Epidermal melanocyte (primary cell): ENCODE measurements at regions not wholly inside any gene's neighbourhood (a gene's known extent, or its start where the extent isn't known, plus 50 kb on each side); places are given as distances from the start of the nearest gene placed in this dataset.
A peak's percentile ranks its signal among the peaks of the same experiment; 100 is the strongest.
"Not testable (repeated sequence)": the region's sequence is repeated elsewhere in the genome, so short reads cannot be mapped to it uniquely, and the experiment has no call there.

Source experiments
- DNase-seq: peaks from one replicate; pipeline ENCODE4 v3.0.0; 2011; ENCODE audit warnings: low spot score; ENCODE audit not compliant: insufficient read length

DNA sequence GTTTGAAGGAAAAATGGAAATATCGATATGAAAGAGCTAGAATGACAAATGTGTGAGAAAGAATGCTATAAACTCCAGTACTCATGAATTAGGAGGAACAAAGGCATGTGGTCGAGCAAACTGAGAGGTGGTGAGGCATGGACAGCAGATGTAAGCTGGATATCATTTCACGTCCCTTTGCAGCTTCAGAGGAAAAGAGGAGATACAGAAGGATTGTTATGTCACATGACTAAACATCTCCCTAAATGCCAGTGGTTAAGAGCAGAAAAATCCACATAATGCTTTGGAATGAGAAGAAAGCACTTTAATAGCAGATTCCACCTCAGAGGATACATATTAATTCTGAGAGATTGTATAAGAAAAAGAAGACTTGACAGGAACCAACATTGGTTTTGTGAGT lies 248.7 kb downstream of the ZIC4 start:
- no peak for DNase-seq

DNA sequence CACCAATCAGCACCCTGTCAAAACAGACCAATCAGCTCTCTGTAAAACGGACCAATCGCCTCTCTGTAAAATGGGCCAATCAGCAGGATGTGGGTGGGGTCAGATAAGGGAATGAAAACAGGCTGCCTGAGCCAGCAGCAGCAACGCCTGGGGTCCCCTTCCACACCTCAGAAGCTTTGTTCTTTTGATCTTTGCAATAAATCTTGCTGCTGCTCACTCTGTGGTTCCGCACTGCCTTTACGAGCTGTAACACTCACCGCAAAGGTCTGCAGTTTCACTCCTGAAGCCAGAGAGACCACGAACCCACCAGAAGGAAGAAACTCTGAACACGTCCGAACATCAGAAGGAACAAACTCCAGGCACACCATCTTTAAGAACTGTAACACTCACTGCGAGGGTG lies 251.4 kb downstream of the ZIC4 start:
- not testable (repeated sequence) for DNase-seq

DNA sequence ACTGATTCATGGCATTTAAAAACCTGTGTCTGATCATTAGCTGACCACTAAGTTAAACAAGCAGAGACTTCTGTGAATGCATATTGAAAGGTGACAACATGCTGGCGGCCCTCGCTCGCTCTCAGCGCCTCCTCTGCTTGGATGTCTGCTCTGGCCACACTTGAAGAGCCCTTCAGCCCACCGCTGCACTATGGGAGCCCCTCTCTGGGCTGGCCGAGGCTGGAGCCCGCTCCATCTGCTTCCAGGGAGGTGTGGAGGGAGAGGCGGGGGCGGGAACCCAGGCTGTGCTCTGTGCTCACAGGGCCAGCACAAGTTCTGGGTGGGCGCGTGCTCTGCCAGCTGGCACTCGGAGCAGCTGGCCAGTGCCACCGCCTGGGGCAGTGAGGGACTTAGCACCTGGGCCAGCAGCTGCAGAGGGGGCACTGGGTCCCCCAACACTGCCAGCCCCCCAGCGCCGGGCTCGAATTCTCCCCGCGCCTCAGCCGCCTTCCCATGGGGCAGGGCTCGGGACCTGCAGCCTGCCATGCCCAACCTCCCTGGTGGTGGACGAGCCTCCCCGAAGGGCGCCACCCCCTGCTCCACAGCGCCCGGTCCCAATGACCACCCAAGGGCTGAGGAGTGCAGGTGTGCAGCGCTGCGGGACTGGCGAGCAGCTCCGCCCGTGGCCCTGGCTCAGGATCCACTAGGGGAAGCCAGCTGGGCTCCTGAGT lies 252.4 kb downstream of the ZIC4 start:
- no peak for DNase-seq

DNA sequence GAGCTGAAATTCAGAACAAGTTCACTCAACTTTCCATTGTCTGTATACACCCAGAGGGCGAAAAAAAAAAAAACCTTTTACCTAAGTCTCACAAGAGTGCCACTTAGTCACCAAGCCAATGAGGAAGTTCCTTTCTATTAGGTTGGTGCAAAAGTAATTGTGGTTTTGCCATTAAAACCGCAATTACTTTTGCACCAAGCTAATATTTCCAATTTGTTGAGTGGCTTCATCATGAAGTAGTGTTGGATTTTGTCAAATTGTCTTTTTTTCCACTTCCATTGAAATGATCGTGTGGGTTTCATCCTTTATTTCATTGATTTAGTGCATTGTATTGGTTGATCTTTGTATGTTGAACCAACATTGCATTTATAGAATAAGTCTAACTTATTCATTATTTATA lies 253.9 kb downstream of the ZIC4 start:
- DNase-seq = no peak

DNA sequence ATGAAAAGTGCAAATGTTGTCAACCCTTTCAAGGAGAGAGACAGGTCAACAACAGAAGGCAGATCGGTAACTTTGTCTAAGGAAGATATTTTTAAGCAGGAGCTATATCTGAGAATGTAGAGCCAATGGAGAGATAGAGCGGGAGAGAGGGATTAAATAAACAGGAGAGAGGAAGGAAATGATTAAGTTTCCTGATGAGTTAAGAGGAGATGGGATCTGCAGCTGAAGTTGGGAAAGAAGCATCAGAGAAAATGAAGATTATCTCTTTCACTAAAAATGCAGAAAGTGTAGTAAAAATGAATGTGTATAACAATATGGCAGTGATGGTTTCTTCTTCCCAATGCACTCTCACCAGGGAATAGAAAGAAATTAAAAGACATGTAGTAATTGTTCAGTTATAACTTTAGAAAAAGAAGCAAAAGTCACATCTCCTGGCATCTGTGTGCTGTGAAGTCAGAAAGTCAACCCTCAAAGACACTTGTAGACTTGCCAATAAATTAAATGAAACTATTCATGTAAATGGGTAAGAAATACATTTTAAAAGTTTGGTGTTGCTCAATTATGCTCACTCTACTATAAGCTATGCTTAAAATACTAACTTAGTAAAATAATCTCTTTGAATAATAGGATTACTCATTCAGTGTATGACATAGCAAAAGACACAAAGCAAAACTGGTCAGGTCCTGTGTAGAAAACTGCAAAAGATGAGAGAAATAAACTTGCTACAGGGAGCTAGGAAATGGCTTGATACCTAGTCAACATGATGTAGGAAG lies 264.6 kb downstream of the ZIC4 start:
- no peak for DNase-seq

DNA sequence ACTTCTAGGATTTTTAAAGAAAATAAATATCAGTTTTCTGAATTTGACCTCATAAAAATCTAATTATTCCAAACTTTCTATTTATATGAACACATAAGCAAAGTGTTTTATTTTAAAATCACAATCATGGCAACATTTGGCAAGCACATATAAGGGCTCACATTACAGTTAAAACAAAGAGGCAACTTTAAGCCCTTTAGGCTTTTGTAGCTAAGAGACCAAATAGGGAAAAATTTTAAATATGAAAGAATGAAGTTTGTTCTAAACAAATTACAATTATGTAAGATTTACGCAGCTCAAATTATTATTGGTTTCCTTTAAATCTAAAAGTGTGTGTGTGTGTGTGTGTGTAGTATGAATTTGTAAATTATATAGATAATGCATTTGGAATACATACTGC lies 267.0 kb downstream of the ZIC4 start:
- DNase-seq = no peak

DNA sequence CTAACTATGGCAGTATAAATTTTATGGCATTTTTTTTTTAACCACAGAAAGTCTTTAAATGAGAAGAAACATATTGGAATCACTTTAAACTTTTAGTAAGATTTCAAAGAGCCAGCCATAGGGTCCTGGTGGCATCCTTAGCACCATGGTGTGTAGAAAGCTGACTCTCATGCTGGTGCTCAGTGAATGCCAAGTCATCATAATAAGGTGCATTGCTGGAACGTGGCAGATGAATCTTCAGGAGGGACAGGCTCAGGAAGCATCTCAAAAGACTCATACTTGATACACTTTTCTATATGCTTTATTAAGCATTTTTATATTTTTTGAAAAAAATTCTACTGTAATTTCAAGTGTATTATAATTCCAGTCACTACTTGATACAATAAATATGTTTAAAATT lies 274.2 kb downstream of the ZIC4 start:
- no peak for DNase-seq

DNA sequence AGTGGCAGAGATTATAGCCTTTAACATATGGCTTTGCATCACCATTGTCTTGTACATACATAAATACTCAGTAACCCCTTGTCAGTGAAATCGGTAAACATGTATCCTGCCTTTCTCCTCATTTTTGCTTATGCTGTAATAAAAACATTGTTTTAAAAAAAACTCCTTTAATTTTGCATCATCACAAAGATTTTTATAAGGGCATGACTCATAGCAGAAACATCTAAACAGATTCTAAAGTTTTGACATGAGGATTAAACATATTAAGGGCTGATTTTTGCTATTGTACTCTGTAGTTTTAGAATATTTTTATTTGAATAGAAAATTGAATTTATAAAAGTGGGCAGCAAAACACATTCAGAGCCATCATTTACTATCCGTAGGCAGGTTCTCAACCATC lies 275.9 kb downstream of the ZIC4 start:
- no peak for DNase-seq

DNA sequence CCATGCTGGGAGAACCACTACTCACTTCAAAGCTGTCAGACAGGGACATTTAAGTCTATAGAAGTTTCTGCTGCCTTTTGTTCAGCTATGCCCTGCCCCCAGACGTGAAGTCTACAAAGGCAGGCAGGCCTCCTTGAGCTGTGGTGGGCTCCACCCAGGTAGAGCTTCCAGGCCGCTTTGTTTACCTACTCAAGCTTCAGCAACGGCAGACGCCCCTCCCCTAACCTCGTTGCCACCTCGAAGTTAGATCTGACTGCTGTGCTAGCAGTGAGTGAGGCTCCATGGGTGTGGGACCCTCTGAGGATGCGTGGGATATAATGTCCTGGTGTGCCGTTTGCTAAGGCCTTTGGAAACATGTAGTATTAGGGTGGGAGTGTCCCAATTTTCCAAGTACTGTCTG lies 276.7 kb downstream of the ZIC4 start:
- DNase-seq = no peak

DNA sequence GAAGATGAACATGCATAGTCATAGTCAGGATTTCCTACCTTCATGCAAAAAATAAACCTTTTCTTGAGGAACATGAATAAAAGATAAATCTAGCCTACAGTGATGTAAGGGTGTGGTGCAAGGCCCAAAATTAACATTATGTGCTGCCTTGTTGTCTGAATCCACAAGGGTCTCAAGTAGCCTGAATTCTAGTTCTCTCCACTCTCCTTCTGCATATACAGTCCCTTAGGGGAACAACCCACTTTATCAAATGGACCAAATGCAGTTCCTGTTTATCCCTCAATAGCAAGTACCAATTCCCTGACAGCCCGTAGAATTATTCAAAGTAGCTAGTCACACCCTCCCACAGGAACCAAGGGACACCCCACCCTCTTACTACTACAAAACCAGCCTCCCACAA lies 284.0 kb downstream of the ZIC4 start:
- DNase-seq = no peak

DNA sequence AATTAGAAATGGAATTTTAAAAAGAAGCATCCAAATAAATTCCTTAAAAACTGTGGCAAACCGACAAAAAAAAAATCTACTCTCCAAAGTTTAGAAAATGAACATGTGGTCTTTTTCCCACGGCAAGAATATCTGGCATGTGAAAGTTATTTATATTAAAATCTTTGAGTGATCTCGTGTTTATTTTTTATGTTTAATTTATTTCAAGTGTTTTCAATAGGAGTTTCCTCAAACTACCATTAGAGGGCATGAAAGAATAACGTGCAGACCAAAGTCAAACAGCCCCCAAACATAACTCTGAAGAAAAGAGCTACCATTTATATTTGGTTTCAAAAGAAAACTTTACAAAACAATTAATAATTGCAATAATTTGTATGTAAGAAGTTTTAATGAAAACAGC lies 286.4 kb downstream of the ZIC4 start:
- no peak for DNase-seq

DNA sequence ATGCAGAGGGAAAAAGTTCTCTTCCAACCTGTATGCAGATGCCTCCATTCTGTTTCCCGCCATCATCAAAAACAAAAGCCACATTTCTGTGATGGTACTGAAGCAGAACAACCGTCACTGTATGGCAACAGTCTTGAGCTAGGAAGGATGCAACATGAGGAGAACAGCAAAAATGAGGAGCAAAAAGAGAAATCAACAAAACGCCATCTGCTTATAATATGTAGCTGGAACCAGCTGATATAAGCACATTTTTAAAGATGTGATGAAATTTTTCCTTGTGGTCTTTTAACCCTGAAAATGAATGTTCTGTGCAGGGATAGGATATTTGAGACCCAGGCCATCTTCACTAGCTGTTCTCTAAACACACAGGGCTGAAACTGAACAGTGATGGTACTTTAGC lies 287.0 kb downstream of the ZIC4 start:
- no peak for DNase-seq

DNA sequence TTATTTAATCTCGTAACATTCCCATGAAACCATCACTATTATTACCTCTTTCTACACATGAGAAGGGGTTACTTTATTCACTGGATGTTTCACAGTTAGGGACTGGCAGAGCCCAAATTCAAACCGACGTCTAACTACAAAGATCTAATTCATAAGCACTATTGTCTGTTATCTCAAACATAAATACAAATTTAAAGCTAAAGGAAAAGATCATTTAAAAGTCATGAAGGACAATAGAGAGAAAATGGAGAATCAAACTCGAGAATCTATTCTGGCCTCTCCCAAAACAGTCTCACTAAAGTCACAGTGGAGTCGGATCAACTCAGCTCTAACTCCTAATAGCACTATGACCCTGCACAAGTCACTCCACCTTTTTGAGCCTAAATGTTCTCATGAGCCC lies 287.7 kb downstream of the ZIC4 start:
- no peak for DNase-seq

DNA sequence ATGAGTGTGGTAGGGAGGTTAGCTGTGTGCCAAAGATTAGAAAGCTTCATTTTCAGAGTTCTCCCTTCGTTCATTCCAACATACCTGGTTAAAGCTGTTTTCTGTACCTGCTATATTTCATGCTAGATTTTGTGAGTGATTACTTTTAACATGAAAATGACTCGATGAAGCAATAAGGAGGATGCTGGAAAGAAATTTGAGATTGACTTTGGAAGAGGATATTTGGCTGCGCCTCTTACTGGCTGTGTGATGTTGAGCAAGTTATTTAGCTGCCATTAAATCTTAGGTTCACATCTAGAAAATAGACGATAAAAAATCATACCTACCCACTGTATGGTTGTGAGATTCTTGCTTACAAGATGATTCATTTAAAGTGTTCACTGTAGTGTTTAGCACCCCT lies 288.7 kb downstream of the ZIC4 start:
- no peak for DNase-seq

DNA sequence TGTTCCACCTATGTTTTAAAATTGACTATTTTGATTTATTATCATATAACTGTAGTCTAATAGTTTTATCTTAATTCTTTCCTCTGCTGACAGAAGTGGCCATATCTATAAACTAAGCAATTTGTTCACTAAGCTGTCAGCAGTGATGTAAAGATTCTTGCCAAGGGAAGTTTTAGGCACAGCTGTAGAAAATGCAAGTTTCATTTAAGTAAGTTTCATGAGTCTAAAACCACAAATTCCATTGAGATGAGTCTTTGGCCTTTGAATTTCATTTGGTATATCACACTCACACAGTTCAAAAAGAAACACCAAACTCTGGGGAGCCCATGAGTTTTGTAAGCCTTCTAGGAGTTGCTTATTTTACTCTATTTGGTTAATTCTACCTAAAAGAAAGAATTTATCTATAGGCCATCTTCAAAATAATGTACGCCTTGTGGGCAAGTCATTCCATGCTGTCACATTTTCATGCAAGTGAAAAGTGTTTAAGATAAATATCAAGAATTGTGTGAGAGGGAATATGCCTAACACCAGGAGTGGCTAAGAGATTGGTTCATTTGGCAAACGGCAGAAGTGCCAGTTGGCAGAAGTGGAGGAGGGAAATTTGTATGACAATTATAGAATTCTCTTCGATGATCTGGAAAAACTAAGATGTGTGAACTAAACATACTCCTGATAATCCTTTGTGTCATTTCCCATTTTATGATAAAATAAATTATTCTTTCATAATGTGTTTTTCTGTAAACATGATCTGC lies 292.9 kb downstream of the ZIC4 start:
- peak; percentile 22 for DNase-seq

DNA sequence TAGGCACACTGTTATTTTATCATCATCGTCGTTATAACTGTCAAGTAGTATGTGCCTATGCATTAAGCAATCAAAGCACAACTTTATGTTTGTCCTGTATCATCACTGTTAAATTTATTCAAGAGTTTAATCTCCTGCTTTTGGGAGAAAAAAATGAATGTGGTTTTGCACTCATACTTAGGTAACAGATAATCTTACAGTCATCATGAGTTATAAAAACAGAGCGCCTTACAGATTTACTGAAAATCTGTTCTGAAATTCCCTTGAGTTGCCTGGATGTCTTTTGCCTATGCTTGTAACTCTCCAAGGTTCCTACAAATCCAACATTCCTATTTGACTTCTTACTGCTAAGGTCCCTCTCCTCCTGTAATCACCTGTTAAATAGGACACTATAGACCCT lies 307.3 kb downstream of the ZIC4 start:
- no peak for DNase-seq

DNA sequence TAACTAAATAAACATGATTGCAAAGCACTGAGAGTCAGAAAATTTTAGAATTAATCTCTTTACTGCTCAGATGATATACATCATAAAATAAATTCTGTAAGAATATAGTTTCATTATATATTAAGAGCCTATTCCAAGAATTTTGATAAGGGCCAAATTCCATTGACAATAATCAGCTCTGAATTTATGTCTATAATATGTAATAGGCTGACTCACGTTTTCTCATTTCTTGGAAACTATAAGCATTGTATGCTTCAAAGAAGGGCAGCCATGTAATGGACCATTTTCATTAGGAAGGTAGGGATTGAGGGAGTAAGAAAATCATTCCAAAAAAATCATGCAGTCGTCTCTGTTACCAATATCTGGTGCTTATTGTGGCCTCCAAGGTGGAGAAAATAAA lies 315.9 kb downstream of the ZIC4 start:
- no peak for DNase-seq

DNA sequence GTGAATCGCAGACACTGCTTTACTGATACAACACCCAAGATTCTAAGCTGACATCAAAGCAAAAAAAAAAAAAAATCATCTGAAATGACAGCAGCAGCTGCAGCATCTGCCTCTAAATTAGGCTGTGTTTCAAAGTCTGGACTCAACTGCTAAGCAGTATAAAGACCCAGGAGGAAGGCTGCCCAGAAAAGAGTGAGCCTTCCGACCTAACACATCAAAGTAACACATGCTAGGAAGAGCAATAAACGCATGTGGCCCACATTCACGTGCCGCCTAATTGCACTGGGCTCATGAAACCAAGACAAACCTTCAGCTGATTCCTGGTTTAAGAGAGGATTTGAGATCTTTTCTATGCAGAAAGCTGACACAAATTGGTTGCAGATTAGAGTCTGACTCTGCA lies 317.1 kb downstream of the ZIC4 start:
- no peak for DNase-seq

DNA sequence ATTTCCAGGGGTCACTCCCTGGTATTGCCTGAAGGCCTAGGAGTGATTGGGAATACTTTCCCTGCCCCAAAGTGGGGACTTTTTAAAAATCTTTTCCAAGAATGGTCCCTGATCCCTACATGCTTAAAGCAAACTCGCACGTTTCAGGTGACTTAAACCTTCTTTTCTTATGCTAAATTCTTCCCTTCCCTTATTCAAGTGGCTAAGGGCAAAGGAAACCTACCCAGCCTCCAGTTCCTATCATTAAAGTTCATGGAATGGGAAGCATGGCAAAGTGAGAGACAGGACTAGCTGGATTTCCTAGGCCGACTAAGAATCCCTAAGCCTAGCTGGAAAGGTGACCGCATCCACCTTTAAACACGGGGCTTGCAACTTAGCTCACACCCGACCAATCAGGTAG lies 346.8 kb downstream of the ZIC4 start:
- not testable (repeated sequence) for DNase-seq

DNA sequence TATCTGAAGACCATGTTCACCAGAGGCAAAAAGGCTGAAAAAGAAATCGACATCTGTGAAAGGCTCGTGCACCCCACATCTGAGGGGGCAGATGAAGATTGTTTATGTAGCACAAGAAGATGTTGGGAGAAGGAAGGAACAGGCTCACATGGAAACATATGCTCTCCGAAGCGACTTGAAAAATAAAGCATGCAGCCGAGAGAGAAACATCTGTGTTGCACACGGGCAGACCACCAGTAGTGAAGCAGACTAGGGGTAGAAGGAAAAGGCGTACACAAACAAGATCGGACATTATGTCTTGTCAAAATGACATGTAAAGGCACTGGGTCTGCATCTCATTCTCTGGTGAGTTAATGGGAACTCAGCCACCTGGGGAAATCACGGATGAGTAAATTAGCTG lies 356.5 kb downstream of the ZIC4 start:
- DNase-seq = no peak

DNA sequence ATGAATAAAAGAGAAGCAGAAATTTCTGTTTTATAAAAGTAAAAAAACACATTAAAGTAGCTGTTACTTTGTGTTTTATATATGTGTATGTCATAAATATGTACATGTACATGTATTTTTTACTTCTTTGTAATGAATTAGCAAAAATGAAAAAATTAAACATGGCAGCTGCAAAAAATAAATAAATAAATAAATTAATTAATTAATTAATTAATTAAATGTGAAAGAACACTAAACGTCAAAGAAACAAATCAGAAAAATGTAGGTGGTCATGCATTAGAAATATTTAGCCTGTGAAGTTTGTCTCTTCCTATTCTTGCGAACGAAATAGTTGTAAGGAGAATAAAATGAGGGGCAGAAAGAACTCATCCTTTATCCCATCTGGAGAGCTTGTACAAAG lies 357.0 kb downstream of the ZIC4 start:
- no peak for DNase-seq

DNA sequence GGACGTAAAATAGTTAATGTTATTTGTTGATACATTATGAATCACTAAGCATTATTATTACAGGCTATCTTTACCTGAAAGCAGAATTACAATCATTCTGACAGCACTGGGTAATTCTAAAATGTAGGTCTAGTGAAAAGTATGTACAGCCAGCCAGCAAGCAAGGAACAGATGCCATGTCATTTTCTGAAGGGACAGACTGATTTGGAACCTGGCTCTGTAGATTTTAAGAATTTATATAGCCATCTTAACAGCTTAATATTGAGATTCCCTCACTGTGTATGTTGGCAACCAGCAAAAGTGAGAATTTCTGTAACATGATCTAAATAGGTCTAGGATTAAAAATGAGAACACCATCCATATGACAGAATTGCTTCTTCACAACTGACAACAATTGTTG lies 359.4 kb downstream of the ZIC4 start:
- DNase-seq = no peak

DNA sequence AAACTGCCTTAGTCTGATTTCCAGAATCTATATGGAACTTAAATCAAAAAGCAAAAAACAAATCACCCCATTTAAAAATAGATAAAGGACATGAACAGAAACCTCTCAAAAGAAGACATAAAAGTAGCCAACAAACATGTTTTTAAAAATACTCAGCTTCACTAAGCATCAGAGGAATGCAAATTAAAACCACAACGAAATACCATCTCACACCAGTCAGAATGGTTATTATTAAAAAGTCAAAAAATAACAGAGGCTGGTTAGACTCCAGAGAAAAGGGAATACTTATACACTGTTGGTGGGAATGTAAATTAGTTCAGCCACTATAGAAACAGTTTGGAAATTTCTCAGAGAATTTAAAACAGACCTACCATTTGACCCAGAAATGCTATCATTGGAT lies 367.9 kb downstream of the ZIC4 start:
- DNase-seq = no peak
